GM18951 (cell line): ENCODE measurements at regions not wholly inside any gene's neighbourhood (a gene's known extent, or its start where the extent isn't known, plus 50 kb on each side); places are given as distances from the start of the nearest gene placed in this dataset.
"Not testable (repeated sequence)": the region's sequence is repeated elsewhere in the genome, so short reads cannot be mapped to it uniquely, and the experiment has no call there.

Experiments used
- POLR2A ChIP-seq: IDR thresholded peaks from 4 replicates; pipeline ENCODE4 v1.6.1; 2011; ENCODE audit warnings: mild to moderate bottlenecking; ENCODE audit not compliant: insufficient read length, insufficient read depth; ENCODE audit errors: extremely low read depth
- in situ Hi-C: fragments of 300-500 bp; cut with MboI; formaldehyde crosslinking; loops from one replicate; pipeline ENCODE4 v1.12.0; 2022; ENCODE audit warnings: low sequenced_read_pairs, mixed read lengths, inconsistent platforms; ENCODE audit not compliant: unreplicated experiment

GRCh38 chr4:57355101-57355665 is 245.0 kb upstream of the IGFBP7 start:
- no peak for TF ChIP-seq POLR2A
- in situ Hi-C loops, result no loop called here

GRCh38 chr4:57351731-57352130 is 241.5 kb upstream of the IGFBP7 start:
- no peak for TF ChIP-seq POLR2A

GRCh38 chr4:57344296-57344695 is 234.1 kb upstream of the IGFBP7 start:
- in situ Hi-C loops, result no loop called here
- no peak for TF ChIP-seq POLR2A

More at GRCh38 chr4:57351731-57352130, 241.5 kb upstream of the IGFBP7 start:
- in situ Hi-C loops, result no loop called here

- in situ Hi-C loops, result no loop called here
- no peak for TF ChIP-seq POLR2A
These were observed 232.2 kb upstream of the IGFBP7 start for GRCh38 chr4:57342411-57342810.

GRCh38 chr4:57338861-57339260 is 228.7 kb upstream of the IGFBP7 start:
- in situ Hi-C loops, result not testable (repeated sequence)

GRCh38 chr4:57333684-57334083 is 223.5 kb upstream of the IGFBP7 start:
- no peak for TF ChIP-seq POLR2A
- in situ Hi-C loops, result no loop called here

GRCh38 chr4:57331959-57332358 is 221.8 kb upstream of the IGFBP7 start:
- no peak for TF ChIP-seq POLR2A
- in situ Hi-C loops, result no loop called here

- no peak for TF ChIP-seq POLR2A
- in situ Hi-C loops, result no loop called here
These were observed 219.1 kb upstream of the IGFBP7 start for GRCh38 chr4:57329279-57329678.

GRCh38 chr4:57324673-57325307 is 214.6 kb upstream of the IGFBP7 start:
- TF ChIP-seq POLR2A, result no peak
- in situ Hi-C loops, result no loop called here

- TF ChIP-seq POLR2A, result no peak
- in situ Hi-C loops, result no loop called here
These were observed 210.7 kb upstream of the IGFBP7 start for GRCh38 chr4:57320849-57321248.

GRCh38 chr4:57320217-57320616 is 210.0 kb upstream of the IGFBP7 start:
- in situ Hi-C loops, result no loop called here
- TF ChIP-seq POLR2A, result no peak

GRCh38 chr4:57318703-57319102 is 208.5 kb upstream of the IGFBP7 start:
- in situ Hi-C loops, result no loop called here
- no peak for TF ChIP-seq POLR2A

- TF ChIP-seq POLR2A, result no peak
These were observed 204.5 kb upstream of the IGFBP7 start for GRCh38 chr4:57314636-57315035.

GRCh38 chr4:57312296-57312695 is 202.1 kb upstream of the IGFBP7 start:
- no peak for TF ChIP-seq POLR2A
- in situ Hi-C loops, result no loop called here

More at GRCh38 chr4:57314636-57315035, 204.5 kb upstream of the IGFBP7 start:
- in situ Hi-C loops, result no loop called here
